Activated CD4-positive, alpha-beta T cell treated with anti-CD3 and anti-CD28 coated beads for 4 hours (primary cell): ENCODE measurements at regions not wholly inside any gene's neighbourhood (a gene's known extent, or its start where the extent isn't known, plus 50 kb on each side); places are given as distances from the start of the nearest gene placed in this dataset.
"Not testable (repeated sequence)": the region's sequence is repeated elsewhere in the genome, so short reads cannot be mapped to it uniquely, and the experiment has no call there.

Experiments used
- DNase-seq, 2 donors: peaks; one replicate each; pipeline ENCODE4 v3.0.0-alpha.2; 2020

- DNase-seq: not testable (repeated sequence)
Measured at GRCh38 chr2:132220589-132220988, 58.8 kb upstream of the ANKRD30BL start.

- DNase-seq: not testable (repeated sequence)
Measured at GRCh38 chr2:132221886-132222285, 60.1 kb upstream of the ANKRD30BL start.

GRCh38 chr2:132252191-132252893, 90.6 kb upstream of the ANKRD30BL start:
- DNase-seq: no peak

- no peak for DNase-seq
Measured at GRCh38 chr2:132252894-132253264, 91.1 kb upstream of the ANKRD30BL start.

GRCh38 chr2:132253496-132254305, 91.9 kb upstream of the ANKRD30BL start:
- no peak for DNase-seq

GRCh38 chr2:132254306-132254919, 92.7 kb upstream of the ANKRD30BL start:
- not testable (repeated sequence) for DNase-seq

- no peak for DNase-seq
Measured at GRCh38 chr2:132255714-132256113, 94.0 kb upstream of the ANKRD30BL start.

GRCh38 chr2:132256251-132256902, 94.6 kb upstream of the ANKRD30BL start:
- no peak for DNase-seq

GRCh38 chr2:132256903-132257300, 95.2 kb upstream of the ANKRD30BL start:
- DNase-seq: not testable (repeated sequence)

GRCh38 chr2:132257301-132258171, 95.8 kb upstream of the ANKRD30BL start:
- not testable (repeated sequence) for DNase-seq

- not testable (repeated sequence) for DNase-seq
Measured at GRCh38 chr2:132259276-132259675, 97.5 kb upstream of the ANKRD30BL start.

- DNase-seq: not testable (repeated sequence)
Measured at GRCh38 chr2:132265595-132265994, 103.8 kb upstream of the ANKRD30BL start.

- no peak for DNase-seq
Measured at GRCh38 chr2:132267105-132267497, 105.3 kb upstream of the ANKRD30BL start.

- not testable (repeated sequence) for DNase-seq
Measured at GRCh38 chr2:132267498-132268283, 105.9 kb upstream of the ANKRD30BL start.

- peak in 1 of 2 donors; percentile 35 for DNase-seq
Measured at GRCh38 chr2:132268284-132268976, 106.7 kb upstream of the ANKRD30BL start.

- DNase-seq: no peak
Measured at GRCh38 chr2:132268977-132269523, 107.3 kb upstream of the ANKRD30BL start.

- DNase-seq: no peak
Measured at GRCh38 chr2:132270255-132270654, 108.5 kb upstream of the ANKRD30BL start.

- no peak for DNase-seq
Measured at GRCh38 chr2:132270981-132271546, 109.3 kb upstream of the ANKRD30BL start.

GRCh38 chr2:132271794-132272193, 110.0 kb upstream of the ANKRD30BL start:
- not testable (repeated sequence) for DNase-seq

GRCh38 chr2:132272713-132273112, 111.0 kb upstream of the ANKRD30BL start:
- no peak for DNase-seq
